Fibroblast of lung (primary cell): ENCODE measurements at regions not wholly inside any gene's neighbourhood (a gene's known extent, or its start where the extent isn't known, plus 50 kb on each side); places are given as distances from the start of the nearest gene placed in this dataset.

Source experiments
- DNase-seq, 2 donors: peaks; one replicate each; pipeline versions ENCODE4 v3.0.0 to v3.0.0-alpha.2; 2010; ENCODE audit warnings: low read depth in 2 of 2
- H2AFZ ChIP-seq: 2 replicates; pipeline ENCODE4 v1.5.1; 2012; ENCODE audit warnings: low read length, control low read depth, inconsistent platforms
- H3K27ac ChIP-seq: 2 replicates; pipeline ENCODE4 v1.5.1; 2011; ENCODE audit warnings: low read length, control low read depth; ENCODE audit not compliant: insufficient read depth
- H3K27me3 ChIP-seq: 2 replicates; pipeline ENCODE4 v1.5.1; 2011; ENCODE audit warnings: mild to moderate bottlenecking, low read length; ENCODE audit not compliant: control insufficient read depth, insufficient read depth
- H3K36me3 ChIP-seq: 2 replicates; pipeline ENCODE4 v1.5.1; 2011; ENCODE audit warnings: low read length; ENCODE audit not compliant: control insufficient read depth, insufficient read depth
- H3K4me1 ChIP-seq: 2 replicates; pipeline ENCODE4 v1.5.1; 2011; ENCODE audit warnings: low read length; ENCODE audit not compliant: control insufficient read depth, insufficient read depth; ENCODE audit errors: extremely low read depth
- H3K4me2 ChIP-seq: 2 replicates; pipeline ENCODE4 v1.5.1; 2011; ENCODE audit warnings: low read length, control low read depth; ENCODE audit not compliant: insufficient read depth; ENCODE audit errors: extremely low read depth
- H3K4me3 ChIP-seq, 4 experiments: fragments of 200-600 bp in 1 of 4; sonication (generic) in 1 of 4; replicated peaks in 1 of 4; 2 replicates each; pipeline ENCODE4 v1.5.1; 2011 to 2016; ENCODE audit warnings: low read length in 4 of 4, low read depth in 3 of 4, mild to moderate bottlenecking in 3 of 4, control low read depth in 2 of 4, inconsistent platforms in 1 of 4, mixed read lengths in 1 of 4; ENCODE audit not compliant: insufficient read depth in 1 of 4; ENCODE audit errors: control extremely low read depth in 1 of 4
- H3K79me2 ChIP-seq: 2 replicates; pipeline ENCODE4 v1.5.1; 2012; ENCODE audit warnings: mild to moderate bottlenecking, low read length, inconsistent platforms; ENCODE audit not compliant: control insufficient read depth, insufficient read depth
- H3K9ac ChIP-seq: 2 replicates; pipeline ENCODE4 v1.5.1; 2011; ENCODE audit warnings: mild to moderate bottlenecking, low read length, control low read depth; ENCODE audit not compliant: insufficient read depth
- H3K9me3 ChIP-seq: 2 replicates; pipeline ENCODE4 v1.5.1; 2012; ENCODE audit warnings: low read depth, low read length; ENCODE audit not compliant: control insufficient read depth, insufficient read depth
- H4K20me1 ChIP-seq: 2 replicates; pipeline ENCODE4 v1.5.1; 2011; ENCODE audit warnings: low read length; ENCODE audit not compliant: control insufficient read depth, insufficient read depth; ENCODE audit errors: extremely low read depth
- CTCF ChIP-seq, 2 donors: IDR thresholded peaks in 1 of 2; conservative IDR thresholded peaks in 1 of 2; 1 replicate in 1 of 2; 2 replicates in 1 of 2; pipeline ENCODE4 v1.5.1; 2011 to 2012; ENCODE audit warnings: low read length in 2 of 2, control low read depth in 1 of 2, inconsistent platforms in 1 of 2, low read depth in 1 of 2, mild to moderate bottlenecking in 1 of 2
- EZH2 ChIP-seq: IDR thresholded peaks from 2 replicates; pipeline ENCODE4 v1.5.1; 2012; ENCODE audit warnings: low read length, control low read depth, mild to moderate bottlenecking; ENCODE audit errors: missing control alignments

GRCh38 chr4:137994853-137995252 lies 247.3 kb downstream of the SLC7A11 start:
- H3K9me3 ChIP-seq = no peaks in the 10 kb centered on the region
- no peak overlapping the region for H3K4me2 ChIP-seq
- no peak overlapping the region for H3K27ac ChIP-seq
- H4K20me1 ChIP-seq = no peaks in the 10 kb centered on the region
- DNase-seq = peak in 1 of 2 donors; percentile 89
- no peaks in the 10 kb centered on the region for H3K4me1 ChIP-seq
- no peaks in the 10 kb centered on the region for H3K27me3 ChIP-seq
- H3K4me3 ChIP-seq = no peak overlapping the region
- peak overlapping the region; percentile 19 for H2AFZ ChIP-seq
- no peak for TF ChIP-seq CTCF (conservative IDR thresholded peaks at IDR 0.05 in 1 of 2, IDR thresholded peaks at IDR 0.05 in 1 of 2; ENCODE audit: low read depth in 1 of 2, low read length in 2 of 2)
- TF ChIP-seq EZH2 = no peak
- no peaks in the 10 kb centered on the region for H3K36me3 ChIP-seq
- H3K79me2 ChIP-seq = no peaks in the 10 kb centered on the region
- H3K9ac ChIP-seq = no peak overlapping the region

- no peaks in the 10 kb centered on the region for H3K79me2 ChIP-seq
- no peaks in the 10 kb centered on the region for H3K27me3 ChIP-seq
- no peak overlapping the region for H3K4me3 ChIP-seq
- no peaks in the 10 kb centered on the region for H3K4me1 ChIP-seq
- no peak for TF ChIP-seq EZH2
- TF ChIP-seq CTCF (conservative IDR thresholded peaks at IDR 0.05 in 1 of 2, IDR thresholded peaks at IDR 0.05 in 1 of 2; ENCODE audit: low read depth in 1 of 2, low read length in 2 of 2) = no peak
- H3K9me3 ChIP-seq = no peaks in the 10 kb centered on the region
- H3K4me2 ChIP-seq = no peak overlapping the region
- no peak overlapping the region for H3K27ac ChIP-seq
- H3K36me3 ChIP-seq = no peaks in the 10 kb centered on the region
- H4K20me1 ChIP-seq = no peaks in the 10 kb centered on the region
- DNase-seq = no peak
- H3K9ac ChIP-seq = no peak overlapping the region
- no peak overlapping the region for H2AFZ ChIP-seq
Observed at GRCh38 chr4:137993232-137993631, 248.9 kb downstream of the SLC7A11 start.

- H3K4me3 ChIP-seq = no peak overlapping the region
- H3K79me2 ChIP-seq = no peaks in the 10 kb centered on the region
- H3K9ac ChIP-seq = no peak overlapping the region
- DNase-seq = peak; percentile 49 to 53
- no peaks in the 10 kb centered on the region for H3K9me3 ChIP-seq
- no peak overlapping the region for H2AFZ ChIP-seq
- no peak for TF ChIP-seq EZH2
- peak in 1 of 2 donors; percentile 24 for TF ChIP-seq CTCF (conservative IDR thresholded peaks at IDR 0.05 in 1 of 2, IDR thresholded peaks at IDR 0.05 in 1 of 2; ENCODE audit: low read depth in 1 of 2, low read length in 2 of 2)
- H3K27me3 ChIP-seq = no peaks in the 10 kb centered on the region
- no peaks in the 10 kb centered on the region for H3K36me3 ChIP-seq
- no peak overlapping the region for H3K4me2 ChIP-seq
- H3K4me1 ChIP-seq = no peaks in the 10 kb centered on the region
- H4K20me1 ChIP-seq = no peaks in the 10 kb centered on the region
- no peak overlapping the region for H3K27ac ChIP-seq
Observed at GRCh38 chr4:137981277-137981676, 260.9 kb downstream of the SLC7A11 start.
